GM12872 (cell line): ENCODE measurements at regions not wholly inside any gene's neighbourhood (a gene's known extent, or its start where the extent isn't known, plus 50 kb on each side); places are given as distances from the start of the nearest gene placed in this dataset.

Experiments used
- TF ChIP-seq, protein P1 (sequence below): IDR thresholded peaks from 3 replicates; pipeline ENCODE4 v1.5.1; 2011; ENCODE audit warnings: low read depth, mild to moderate bottlenecking, low read length, moderate library complexity; ENCODE audit not compliant: insufficient read depth

DNA sequence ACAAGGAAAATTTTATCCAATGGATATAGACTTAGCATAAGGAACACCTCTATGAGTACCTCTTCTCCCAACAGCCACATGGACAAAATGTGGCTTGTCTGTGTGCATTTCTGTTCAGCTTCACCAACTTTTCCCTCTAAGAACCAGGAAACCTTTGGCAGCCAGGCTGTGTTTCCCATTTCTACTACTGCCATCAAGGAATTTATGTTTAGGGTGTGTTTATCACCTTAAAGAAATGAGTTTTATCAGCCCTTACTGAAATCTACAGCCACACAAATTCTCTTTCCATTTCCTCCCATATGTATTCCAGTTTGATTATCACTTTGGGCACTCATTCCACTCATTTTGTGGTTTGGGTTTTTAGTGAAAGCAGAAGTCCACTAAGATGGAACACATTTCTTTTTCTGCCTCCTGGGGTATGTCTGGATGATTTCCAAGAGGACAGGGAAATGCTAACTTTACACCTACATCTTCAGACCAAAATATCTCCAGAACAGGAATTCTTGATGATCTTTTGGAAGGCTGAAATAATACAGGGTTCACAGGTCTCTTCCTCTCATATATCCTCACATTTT lies 82.6 kb upstream of the MAOA start:
- TF ChIP-seq, protein P1, sequence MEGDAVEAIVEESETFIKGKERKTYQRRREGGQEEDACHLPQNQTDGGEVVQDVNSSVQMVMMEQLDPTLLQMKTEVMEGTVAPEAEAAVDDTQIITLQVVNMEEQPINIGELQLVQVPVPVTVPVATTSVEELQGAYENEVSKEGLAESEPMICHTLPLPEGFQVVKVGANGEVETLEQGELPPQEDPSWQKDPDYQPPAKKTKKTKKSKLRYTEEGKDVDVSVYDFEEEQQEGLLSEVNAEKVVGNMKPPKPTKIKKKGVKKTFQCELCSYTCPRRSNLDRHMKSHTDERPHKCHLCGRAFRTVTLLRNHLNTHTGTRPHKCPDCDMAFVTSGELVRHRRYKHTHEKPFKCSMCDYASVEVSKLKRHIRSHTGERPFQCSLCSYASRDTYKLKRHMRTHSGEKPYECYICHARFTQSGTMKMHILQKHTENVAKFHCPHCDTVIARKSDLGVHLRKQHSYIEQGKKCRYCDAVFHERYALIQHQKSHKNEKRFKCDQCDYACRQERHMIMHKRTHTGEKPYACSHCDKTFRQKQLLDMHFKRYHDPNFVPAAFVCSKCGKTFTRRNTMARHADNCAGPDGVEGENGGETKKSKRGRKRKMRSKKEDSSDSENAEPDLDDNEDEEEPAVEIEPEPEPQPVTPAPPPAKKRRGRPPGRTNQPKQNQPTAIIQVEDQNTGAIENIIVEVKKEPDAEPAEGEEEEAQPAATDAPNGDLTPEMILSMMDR: no peak

GRCh38 chrX:43580621-43581020 lies 75.5 kb upstream of the MAOA start:
- TF ChIP-seq, protein P1: no peak

GRCh38 chrX:43581167-43581566 lies 74.9 kb upstream of the MAOA start:
- TF ChIP-seq, protein P1: no peak

GRCh38 chrX:43581888-43582539 lies 74.1 kb upstream of the MAOA start:
- TF ChIP-seq, protein P1: no peak

DNA sequence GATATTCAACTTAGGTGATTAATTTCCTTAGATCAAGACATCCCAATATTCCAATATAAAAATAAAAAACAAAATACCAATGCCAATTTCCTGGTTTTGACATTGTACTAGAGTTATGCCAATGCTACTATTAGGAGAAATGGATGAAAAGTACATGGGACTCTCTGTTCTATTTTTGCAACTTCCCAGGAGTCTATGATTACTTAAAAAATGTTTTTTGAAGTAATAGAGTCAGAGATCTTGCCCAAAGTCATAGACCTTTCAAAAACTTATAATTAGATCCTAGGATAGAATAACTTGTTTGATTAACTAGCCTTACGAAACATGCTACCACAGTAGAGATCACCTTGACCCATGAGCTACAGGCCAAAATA lies 73.6 kb upstream of the MAOA start:
- TF ChIP-seq, protein P1: no peak

GRCh38 chrX:43585922-43586321 lies 70.2 kb upstream of the MAOA start:
- TF ChIP-seq, protein P1: no peak

GRCh38 chrX:43586830-43587229 lies 69.3 kb upstream of the MAOA start:
- TF ChIP-seq, protein P1: no peak
